Dedifferentiated amniotic fluid mesenchymal stem cell (primary cell): ENCODE measurements at regions not wholly inside any gene's neighbourhood (a gene's known extent, or its start where the extent isn't known, plus 50 kb on each side); places are given as distances from the start of the nearest gene placed in this dataset.

Experiments used
- DNase-seq: peaks from one replicate; pipeline ENCODE4 v3.0.0-alpha.2; 2016; ENCODE audit errors: extremely low spot score

- DNase-seq, result no peak
These were observed 142.0 kb upstream of the RTL1 start for GRCh38 chr14:101045511-101045910.

DNA sequence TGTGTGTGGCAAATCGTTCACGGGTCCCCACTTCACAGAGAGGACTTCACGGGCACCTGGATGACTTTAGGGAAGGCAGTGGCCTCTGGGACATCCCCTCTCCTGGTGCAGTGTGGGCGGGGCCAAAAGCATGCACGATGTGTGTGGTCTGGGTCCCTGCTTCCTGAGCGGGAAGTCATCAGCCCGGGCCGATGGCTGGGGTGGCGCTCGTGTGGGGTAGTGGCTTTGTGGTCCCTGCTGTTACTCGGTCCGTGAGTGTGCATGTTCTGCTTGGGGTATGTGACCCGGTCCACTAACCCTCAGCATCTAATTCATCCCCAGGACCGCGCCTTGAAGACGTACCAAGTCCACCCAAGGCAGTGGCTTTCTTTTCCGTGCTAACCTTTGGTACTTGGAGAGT is 142.5 kb upstream of the RTL1 start:
- DNase-seq, result no peak

- no peak for DNase-seq
These were observed 143.8 kb upstream of the RTL1 start for GRCh38 chr14:101047326-101047725.

DNA sequence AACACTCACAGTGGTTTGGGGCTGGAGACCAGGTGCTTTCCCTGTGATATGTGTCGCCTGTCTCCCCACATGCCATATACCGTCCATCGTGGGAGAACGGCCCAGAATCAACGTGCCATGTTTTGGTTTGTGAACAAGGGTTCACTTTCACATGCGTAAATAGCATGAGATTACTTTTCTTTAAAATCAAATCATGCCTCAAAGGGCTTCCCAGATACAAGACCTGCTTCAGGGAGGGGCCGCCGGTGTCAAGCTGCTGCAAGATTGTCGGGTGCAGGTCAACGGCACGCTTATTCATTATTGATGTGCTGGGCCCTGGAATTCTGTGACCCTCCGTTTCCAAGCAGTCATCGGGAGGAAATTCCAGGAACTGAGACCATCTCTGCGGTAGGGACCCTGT is 145.2 kb upstream of the RTL1 start:
- DNase-seq, result no peak

GRCh38 chr14:101049511-101049910 is 146.0 kb upstream of the RTL1 start:
- DNase-seq, result no peak

- DNase-seq, result no peak
These were observed 146.4 kb upstream of the RTL1 start for GRCh38 chr14:101049942-101050341.

DNA sequence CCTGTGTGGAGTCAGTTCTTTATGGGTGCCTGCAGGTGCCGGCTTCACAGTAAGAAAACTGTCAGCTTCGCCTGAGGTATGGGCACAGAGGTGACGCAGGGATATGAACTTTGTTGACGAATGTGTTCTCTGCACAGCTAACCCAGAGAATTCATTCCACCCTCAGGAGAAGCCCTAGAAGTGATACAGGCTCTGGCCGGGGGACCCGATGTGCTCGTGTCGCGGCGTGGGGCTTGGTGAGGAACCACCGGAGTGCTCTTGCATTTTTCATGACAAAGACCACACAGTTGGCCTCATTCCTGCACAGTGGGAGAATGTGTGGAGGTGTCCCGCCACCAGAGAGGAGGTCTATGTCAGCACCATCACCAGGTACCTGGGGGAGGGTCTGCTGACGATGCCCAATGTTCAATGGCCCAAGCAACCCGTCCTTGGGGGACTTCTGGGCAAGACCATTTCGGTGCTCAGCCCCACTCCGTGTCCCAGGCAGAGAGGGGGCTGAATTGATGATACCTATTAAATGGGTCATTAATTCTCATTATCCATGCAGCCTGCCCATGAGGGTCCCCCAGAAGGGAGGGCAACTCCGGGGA is 147.5 kb upstream of the RTL1 start:
- no peak for DNase-seq

DNA sequence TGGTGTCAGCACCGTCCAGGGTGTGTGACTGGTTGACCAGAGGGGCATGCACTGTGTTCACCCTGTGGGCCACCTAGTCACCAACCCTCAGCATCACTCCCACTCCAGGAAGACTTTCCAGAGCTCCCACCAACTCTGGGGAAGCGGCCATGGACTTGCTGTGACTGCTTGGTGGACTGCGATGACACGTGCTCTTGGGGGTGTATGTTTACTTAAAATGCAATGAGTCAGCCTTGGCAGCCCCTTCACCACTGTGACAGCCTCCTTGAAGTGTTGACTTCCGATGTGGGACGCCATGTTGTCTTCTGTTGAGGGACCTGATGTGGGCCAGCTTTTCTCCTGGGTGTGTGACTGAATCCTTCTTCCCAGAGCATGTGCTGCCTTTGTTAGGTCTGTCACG is 151.1 kb upstream of the RTL1 start:
- no peak for DNase-seq

DNA sequence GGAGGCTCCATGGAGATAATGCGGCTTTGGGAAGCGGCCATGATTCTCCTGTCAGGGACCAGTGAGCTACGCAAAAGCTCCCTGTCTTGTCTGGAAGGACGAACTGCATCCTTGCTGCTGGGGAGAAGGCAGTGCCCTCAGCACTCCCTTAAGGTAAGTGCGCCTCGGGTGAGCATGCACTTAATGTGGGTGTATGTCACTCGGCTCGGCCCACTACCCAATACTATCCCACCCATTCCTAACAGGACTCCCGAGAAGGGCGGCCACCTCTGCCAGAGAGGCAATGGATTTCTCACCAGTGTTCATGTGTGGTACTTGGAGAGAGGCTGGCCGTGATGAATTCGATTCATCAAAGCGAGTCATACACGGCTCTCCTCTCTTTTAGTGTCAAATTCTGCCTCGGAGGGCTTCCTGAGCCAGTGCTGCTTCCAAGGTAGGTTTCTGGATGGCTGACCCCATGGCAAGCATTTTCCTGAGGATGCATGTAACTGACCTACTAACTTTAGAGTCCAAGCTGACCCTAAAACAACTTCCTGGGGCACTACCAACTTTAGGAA is 151.7 kb upstream of the RTL1 start:
- no peak for DNase-seq

- DNase-seq, result no peak
These were observed 152.4 kb upstream of the RTL1 start for GRCh38 chr14:101055776-101056374.

DNA sequence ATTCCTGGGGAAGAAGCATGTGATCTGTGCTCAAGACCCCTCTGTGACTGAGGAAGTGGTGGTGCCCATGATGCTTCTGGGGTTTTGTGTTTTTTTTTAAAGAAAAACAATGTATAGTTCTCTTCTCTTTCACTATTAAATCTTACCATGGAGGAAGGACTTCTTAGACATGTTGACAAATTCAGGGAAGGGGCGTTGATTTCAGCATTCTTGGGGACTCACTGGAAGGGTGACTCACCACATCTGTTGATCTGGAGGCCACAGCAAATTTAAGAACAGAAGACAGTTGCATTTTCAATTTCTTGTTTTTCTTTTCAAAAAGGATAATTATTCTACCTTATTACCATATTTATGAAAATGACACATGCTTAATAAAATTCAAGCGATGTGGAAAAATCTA is 152.9 kb upstream of the RTL1 start:
- DNase-seq, result no peak

DNA sequence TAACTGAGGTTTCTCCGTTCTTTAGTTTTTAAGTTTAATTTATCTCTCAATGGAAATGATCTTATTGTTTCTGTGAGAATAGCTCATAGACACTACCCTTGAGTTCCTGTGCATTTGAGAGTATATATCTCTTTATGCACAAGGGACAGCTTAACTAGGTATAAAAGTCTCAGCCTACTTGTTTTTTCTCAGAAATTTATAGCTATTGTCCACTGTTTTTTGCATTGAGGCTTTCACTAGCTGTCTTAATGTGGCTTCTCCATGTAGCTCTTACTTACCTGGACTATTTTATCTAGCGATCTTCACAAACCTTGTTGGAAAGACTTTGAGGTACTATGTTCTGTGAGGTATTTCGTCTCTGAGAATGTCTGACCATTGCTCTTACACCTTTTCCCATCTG is 153.9 kb upstream of the RTL1 start:
- DNase-seq, result no peak

- no peak for DNase-seq
These were observed 155.0 kb upstream of the RTL1 start for GRCh38 chr14:101058571-101058970.

- DNase-seq, result no peak
These were observed 156.7 kb upstream of the RTL1 start for GRCh38 chr14:101060171-101060601.

DNA sequence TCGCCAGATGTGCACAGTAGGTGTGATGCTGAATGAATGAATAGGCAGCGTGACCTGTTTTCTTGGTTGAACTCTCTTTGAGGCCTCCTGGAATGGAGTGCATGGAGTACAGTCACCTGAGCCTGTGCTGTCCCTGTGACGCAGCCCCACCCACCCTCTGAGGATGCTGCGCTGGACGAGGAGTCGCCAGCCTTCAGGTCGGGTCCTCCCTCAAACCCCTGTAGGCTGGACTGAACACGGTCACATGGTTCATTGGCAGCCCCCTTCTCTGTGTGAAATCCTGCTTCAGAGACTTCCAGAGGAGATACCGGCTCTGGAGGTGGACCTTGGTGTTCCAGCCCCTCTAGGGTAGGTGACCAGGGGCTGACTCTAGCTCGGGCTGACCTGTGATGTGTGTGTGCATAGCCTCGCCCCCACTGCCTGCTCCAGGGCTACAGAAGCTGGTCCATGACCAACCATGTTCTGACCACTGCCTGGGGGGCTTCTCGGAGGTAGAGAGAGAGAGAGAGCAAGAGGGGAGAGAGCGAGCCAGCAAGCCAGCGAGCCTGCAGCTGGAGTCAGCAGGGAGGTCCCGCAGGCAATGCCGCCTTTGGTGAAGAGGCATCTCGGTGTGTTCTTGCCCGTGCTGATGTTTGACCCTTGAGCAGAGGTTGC is 158.0 kb upstream of the RTL1 start:
- no peak for DNase-seq

- DNase-seq, result no peak
These were observed 158.5 kb upstream of the RTL1 start for GRCh38 chr14:101062065-101062450.

DNA sequence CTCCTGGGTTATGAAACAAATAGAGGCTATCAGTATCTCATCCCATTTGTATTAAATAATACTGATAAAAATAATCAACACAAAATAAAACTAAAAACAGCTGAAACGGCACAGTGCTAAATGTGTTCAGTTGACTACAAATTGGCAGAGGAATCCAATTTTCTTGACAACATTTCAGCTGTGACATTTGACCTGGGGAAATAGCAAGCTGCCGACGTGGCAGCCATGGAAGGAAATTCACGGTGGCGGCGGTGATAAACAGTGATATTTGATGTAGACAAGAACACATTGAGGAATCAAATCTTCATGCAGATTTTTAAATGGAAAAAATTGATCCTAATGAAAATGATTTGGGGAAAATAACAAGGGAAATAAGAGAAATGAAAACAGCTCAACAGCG is 159.1 kb upstream of the RTL1 start:
- no peak for DNase-seq

GRCh38 chr14:101063121-101063520 is 159.6 kb upstream of the RTL1 start:
- DNase-seq, result no peak

DNA sequence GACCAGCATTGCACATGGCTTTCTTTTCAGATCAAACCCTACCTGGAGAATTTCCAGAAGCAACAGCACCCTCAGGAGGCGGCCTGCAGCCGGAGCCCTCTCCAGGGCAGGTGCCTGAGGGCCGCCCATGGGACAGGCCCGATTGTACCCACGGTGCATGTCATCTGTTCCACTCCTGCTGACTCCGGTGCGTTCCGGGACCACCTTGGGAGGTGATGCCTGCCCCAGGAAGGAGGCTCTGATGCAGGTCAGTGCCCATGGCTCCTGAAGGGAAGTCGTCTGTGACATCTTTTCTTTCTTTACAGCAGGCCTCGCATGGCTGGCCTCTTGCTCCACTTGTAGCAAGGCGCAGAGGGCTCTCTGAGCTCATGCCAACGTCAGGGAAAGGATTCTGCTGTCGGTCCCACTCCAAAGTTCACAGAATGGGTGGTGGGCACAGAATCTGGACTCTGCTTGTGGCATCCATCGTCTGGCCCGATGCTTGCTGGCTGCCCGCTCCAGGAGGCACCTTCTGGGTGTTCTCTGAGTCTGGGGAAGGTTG is 160.7 kb upstream of the RTL1 start:
- no peak for DNase-seq

DNA sequence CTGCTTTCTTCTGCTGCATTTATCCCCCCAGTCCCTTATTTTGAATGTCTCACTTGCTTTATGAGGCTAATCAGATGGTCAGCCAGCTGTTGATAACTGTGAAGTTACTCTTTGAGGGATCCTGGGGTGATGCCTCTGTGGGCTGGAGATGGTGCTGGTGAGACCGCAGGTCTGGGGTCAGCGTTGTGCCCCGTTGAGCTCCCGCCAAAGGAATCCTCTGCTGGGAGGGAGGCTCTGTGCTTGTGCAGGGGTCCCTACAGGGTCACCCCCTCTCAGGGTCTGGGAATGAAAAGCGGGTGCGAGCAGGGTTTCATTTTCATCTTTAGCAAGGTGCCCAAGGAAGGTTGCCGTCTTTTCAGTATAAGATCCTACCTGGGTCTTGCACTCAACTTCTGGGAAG is 161.2 kb upstream of the RTL1 start:
- no peak for DNase-seq

DNA sequence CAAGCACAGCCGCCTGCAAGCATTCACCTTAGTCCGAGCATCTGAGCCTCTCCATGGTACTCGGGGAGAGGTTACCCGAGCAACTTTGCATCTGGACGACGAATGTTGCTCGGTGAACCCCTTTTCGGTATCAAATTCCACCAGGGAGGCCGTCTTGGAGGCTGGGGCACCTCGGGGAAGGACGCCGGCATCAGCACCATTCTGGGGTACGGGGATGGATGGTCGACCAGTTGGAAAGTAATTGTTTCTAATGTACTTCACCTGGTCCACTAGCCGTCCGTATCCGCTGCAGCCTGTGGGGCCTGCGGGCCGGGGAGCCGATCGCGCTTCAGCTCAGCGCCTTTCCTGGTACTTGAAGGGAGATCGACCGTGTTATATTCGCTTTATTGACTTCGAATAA is 161.7 kb upstream of the RTL1 start:
- DNase-seq, result no peak

DNA sequence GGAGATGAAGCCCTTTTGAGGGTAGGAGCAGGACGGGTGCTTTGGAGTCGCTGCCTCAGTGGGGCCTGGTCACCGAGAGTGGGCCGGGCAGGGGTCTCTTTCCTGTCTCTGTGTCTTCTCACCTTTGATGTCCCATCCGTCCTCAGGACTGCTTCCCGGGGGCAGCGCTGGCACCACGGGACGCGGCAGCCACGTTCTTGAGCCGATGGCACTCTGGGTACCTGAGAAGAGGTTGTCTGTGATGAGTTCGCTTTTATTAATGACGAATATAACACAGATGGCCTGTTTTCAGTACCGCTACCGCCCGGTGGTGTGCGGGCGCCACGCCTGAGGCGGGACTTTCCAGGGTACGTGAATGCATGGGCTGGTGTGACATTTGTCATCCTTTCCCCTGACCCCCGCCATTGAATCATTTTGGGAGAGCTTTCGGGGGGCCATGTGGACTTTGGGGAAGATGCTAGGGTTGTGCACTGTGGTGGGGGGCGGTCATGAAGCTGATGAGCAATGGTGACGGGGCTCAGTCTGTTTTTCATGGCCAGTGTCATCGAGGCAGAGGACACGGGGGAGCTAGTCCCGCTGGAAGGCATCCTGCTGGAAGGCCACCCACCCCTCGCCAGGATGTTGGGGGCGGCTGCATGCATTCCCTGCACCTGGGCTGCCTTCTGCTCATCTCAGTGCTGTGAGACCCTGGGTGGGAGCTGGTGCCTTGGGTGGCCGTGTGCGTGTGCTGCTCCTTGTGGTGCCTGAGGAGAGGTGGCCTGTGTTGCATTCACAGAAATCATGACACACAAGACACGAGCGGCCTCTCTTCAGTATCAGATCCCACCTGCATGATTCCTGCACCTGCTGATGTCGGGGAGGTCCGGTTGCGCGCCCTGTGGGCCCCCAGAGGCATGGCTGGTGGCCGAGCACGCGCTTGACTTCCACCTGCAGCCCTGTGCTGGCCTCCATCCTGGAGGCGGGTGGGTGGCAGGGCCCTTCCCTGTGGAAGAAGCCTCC is 162.5 kb upstream of the RTL1 start:
- no peak for DNase-seq
